GM23248 (cell line): ENCODE measurements at regions not wholly inside any gene's neighbourhood (a gene's known extent, or its start where the extent isn't known, plus 50 kb on each side); places are given as distances from the start of the nearest gene placed in this dataset.

ENCODE experiments used
- EZH2 ChIP-seq: fragments of 200-600 bp; sonication (generic); IDR thresholded peaks from 2 replicates; pipeline ENCODE4 v1.6.1; 2018; ENCODE audit warnings: antibody characterized with exemption, mild to moderate bottlenecking; ENCODE audit not compliant: insufficient read depth, poor library complexity, severe bottlenecking
- EZH2phosphoT487 ChIP-seq: fragments of 200-600 bp; sonication (generic); IDR thresholded peaks from 2 replicates; pipeline ENCODE4 v1.6.1; 2018; ENCODE audit warnings: antibody characterized with exemption, moderate library complexity, mild to moderate bottlenecking, low read depth; ENCODE audit not compliant: insufficient read depth

DNA sequence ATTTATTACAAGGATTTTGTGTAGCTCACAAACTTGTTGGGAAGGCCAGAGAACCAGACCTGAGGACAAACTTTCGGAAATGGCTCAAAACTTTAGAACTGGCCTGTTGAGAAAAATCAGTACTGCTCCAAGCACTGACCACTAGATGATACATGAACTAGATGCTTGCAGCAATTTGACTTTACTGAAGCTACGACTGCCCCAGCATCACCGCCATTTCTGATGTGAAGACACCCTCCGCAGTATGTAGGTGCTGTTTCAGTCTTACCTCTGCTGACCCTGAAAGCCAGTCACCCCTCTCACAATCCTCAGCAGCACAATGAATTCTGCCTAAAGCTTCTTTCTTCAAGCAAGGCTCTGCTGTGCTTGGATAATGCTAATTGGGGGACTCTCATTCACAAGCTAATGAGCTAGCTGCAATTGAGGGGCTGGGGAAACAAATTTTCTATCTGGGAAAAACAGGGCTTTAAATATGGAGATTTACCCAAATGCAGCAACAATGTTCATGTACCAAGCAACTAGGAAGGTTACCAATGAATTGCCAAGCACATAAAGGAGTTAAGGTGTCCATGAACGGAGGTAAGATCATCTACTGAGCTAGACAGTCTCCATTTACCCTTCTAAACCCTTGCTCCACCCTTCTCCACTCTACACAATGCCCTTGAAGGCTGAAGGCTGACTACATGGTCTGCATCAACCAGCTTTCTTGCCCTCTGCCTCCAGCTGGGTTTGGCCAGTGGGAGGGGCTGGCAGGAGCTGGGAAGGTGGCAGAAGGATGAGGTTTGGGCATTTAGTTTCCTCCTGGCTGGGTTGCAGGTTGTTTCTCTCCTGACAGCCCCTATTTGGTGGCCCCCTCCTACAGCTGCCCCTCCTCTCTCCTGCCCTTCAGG is 53.2 kb upstream of the FSTL1 start:
- TF ChIP-seq EZH2: no peak
- no peak for TF ChIP-seq EZH2phosphoT487
